GM12865 (cell line): ENCODE measurements at regions not wholly inside any gene's neighbourhood (a gene's known extent, or its start where the extent isn't known, plus 50 kb on each side); places are given as distances from the start of the nearest gene placed in this dataset.

Experiments used
- DNase-seq: peaks from one replicate; pipeline ENCODE4 v3.0.0; 2010; ENCODE audit warnings: low read depth
- H3K4me3 ChIP-seq: 2 replicates; pipeline ENCODE4 v1.5.1; 2011; ENCODE audit warnings: mild to moderate bottlenecking, low read depth, low read length, control low read depth
- TF ChIP-seq, protein P1 (sequence below): IDR thresholded peaks from 2 replicates; pipeline ENCODE4 v1.5.1; 2011; ENCODE audit warnings: low read length, control low read depth, low read depth, inconsistent platforms; ENCODE audit not compliant: insufficient read depth; ENCODE audit errors: missing control alignments

- TF ChIP-seq, protein P1, sequence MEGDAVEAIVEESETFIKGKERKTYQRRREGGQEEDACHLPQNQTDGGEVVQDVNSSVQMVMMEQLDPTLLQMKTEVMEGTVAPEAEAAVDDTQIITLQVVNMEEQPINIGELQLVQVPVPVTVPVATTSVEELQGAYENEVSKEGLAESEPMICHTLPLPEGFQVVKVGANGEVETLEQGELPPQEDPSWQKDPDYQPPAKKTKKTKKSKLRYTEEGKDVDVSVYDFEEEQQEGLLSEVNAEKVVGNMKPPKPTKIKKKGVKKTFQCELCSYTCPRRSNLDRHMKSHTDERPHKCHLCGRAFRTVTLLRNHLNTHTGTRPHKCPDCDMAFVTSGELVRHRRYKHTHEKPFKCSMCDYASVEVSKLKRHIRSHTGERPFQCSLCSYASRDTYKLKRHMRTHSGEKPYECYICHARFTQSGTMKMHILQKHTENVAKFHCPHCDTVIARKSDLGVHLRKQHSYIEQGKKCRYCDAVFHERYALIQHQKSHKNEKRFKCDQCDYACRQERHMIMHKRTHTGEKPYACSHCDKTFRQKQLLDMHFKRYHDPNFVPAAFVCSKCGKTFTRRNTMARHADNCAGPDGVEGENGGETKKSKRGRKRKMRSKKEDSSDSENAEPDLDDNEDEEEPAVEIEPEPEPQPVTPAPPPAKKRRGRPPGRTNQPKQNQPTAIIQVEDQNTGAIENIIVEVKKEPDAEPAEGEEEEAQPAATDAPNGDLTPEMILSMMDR = no peak
- no peak overlapping the region for H3K4me3 ChIP-seq
- no peak for DNase-seq
Observed at GRCh38 chr5:126373375-126374108, 49.7 kb upstream of the GRAMD2B start.
